Parathyroid adenoma (tissue), 2 donors: ENCODE measurements at regions not wholly inside any gene's neighbourhood (a gene's known extent, or its start where the extent isn't known, plus 50 kb on each side); places are given as distances from the start of the nearest gene placed in this dataset.

Experiments used
- H2AFZ ChIP-seq: fragments of 300-600 bp; sonication (generic); one replicate; pipeline ENCODE4 v1.7.0; 2017; ENCODE audit warnings: antibody characterized with exemption, mild to moderate bottlenecking
- H3K27ac ChIP-seq: fragments of 300-600 bp; sonication (generic); one replicate; pipeline ENCODE4 v1.7.0; 2017
- H3K27me3 ChIP-seq: fragments of 300-600 bp; sonication (generic); one replicate; pipeline ENCODE4 v1.7.0; 2017; ENCODE audit warnings: low read length; ENCODE audit not compliant: control insufficient read depth, insufficient read depth
- H3K36me3 ChIP-seq: fragments of 300-600 bp; sonication (generic); one replicate; pipeline ENCODE4 v1.7.0; 2017; ENCODE audit warnings: low read length; ENCODE audit not compliant: control insufficient read depth, insufficient read depth
- H3K4me1 ChIP-seq: fragments of 300-600 bp; sonication (generic); one replicate; pipeline ENCODE4 v1.7.0; 2017; ENCODE audit warnings: control low read depth
- H3K4me2 ChIP-seq: fragments of 300-600 bp; sonication (generic); one replicate; pipeline ENCODE4 v1.7.0; 2017; ENCODE audit warnings: low read length
- H3K4me3 ChIP-seq: fragments of 300-600 bp; sonication (generic); one replicate; pipeline ENCODE4 v1.7.0; 2017; ENCODE audit warnings: low read depth, low read length
- H3K79me2 ChIP-seq: fragments of 300-600 bp; sonication (generic); one replicate; pipeline ENCODE4 v1.7.0; 2017; ENCODE audit warnings: control low read depth
- H3K9ac ChIP-seq: fragments of 300-600 bp; sonication (generic); one replicate; pipeline ENCODE4 v1.7.0; 2017; ENCODE audit warnings: mild to moderate bottlenecking
- H3K9me3 ChIP-seq: fragments of 300-600 bp; sonication (generic); one replicate; pipeline ENCODE4 v1.7.0; 2017; ENCODE audit warnings: low read length; ENCODE audit not compliant: control insufficient read depth
- CTCF ChIP-seq: fragments of 300-600 bp; sonication (generic); IDR thresholded peaks from one replicate; pipeline ENCODE4 v1.7.0; 2017; ENCODE audit warnings: antibody characterized with exemption, mild to moderate bottlenecking
- donor health status: primary hyperparathyroidism.

- no peak overlapping the region for H3K27ac ChIP-seq
- no peaks in the 10 kb centered on the region for H3K27me3 ChIP-seq
- H3K36me3 ChIP-seq = no peaks in the 10 kb centered on the region
- H3K4me2 ChIP-seq = no peak overlapping the region
- H3K9ac ChIP-seq = no peak overlapping the region
- H3K9me3 ChIP-seq = no peaks in the 10 kb centered on the region
- H2AFZ ChIP-seq = no peak overlapping the region
- no peak for TF ChIP-seq CTCF
- no peak overlapping the region for H3K4me3 ChIP-seq
- no peaks in the 10 kb centered on the region for H3K4me1 ChIP-seq
- H3K79me2 ChIP-seq = no peaks in the 10 kb centered on the region
Measured at GRCh38 chr13:103276775-103277498, 210.7 kb upstream of the SLC10A2 start.

GRCh38 chr13:103275722-103276121, 209.5 kb upstream of the SLC10A2 start:
- H3K79me2 ChIP-seq = no peaks in the 10 kb centered on the region
- H3K4me1 ChIP-seq = no peaks in the 10 kb centered on the region
- H3K9ac ChIP-seq = no peak overlapping the region
- H3K36me3 ChIP-seq = no peaks in the 10 kb centered on the region
- no peak overlapping the region for H3K27ac ChIP-seq
- H3K4me3 ChIP-seq = no peak overlapping the region
- TF ChIP-seq CTCF = no peak
- H3K4me2 ChIP-seq = peak overlapping the region; percentile 37
- no peak overlapping the region for H2AFZ ChIP-seq
- no peaks in the 10 kb centered on the region for H3K9me3 ChIP-seq
- no peaks in the 10 kb centered on the region for H3K27me3 ChIP-seq

GRCh38 chr13:103275081-103275480, 208.9 kb upstream of the SLC10A2 start:
- H2AFZ ChIP-seq = no peak overlapping the region
- H3K4me1 ChIP-seq = no peaks in the 10 kb centered on the region
- no peaks in the 10 kb centered on the region for H3K79me2 ChIP-seq
- H3K4me2 ChIP-seq = no peak overlapping the region
- no peak for TF ChIP-seq CTCF
- no peaks in the 10 kb centered on the region for H3K27me3 ChIP-seq
- H3K27ac ChIP-seq = no peak overlapping the region
- no peak overlapping the region for H3K9ac ChIP-seq
- H3K4me3 ChIP-seq = no peak overlapping the region
- H3K9me3 ChIP-seq = no peaks in the 10 kb centered on the region
- no peaks in the 10 kb centered on the region for H3K36me3 ChIP-seq

- Histone ChIP-seq H3K79me2 (no peaks in the 10 kb centered on the region), H3K36me3 (no peaks in the 10 kb centered on the region), H3K27ac (no peak overlapping the region), H3K9me3 (no peaks in the 10 kb centered on the region), H2AFZ (no peak overlapping the region), H3K4me1 (no peaks in the 10 kb centered on the region), H3K9ac (no peak overlapping the region), H3K4me3 (no peak overlapping the region), H3K4me2 (no peak overlapping the region), H3K27me3 (no peaks in the 10 kb centered on the region)
- TF ChIP-seq CTCF = no peak
Measured at GRCh38 chr13:103273825-103274224, 207.6 kb upstream of the SLC10A2 start.

GRCh38 chr13:103272770-103273169, 206.6 kb upstream of the SLC10A2 start:
- no peak overlapping the region for H3K9ac ChIP-seq
- no peaks in the 10 kb centered on the region for H3K27me3 ChIP-seq
- no peak overlapping the region for H2AFZ ChIP-seq
- H3K79me2 ChIP-seq = no peaks in the 10 kb centered on the region
- H3K36me3 ChIP-seq = no peaks in the 10 kb centered on the region
- H3K4me2 ChIP-seq = no peak overlapping the region
- H3K9me3 ChIP-seq = no peaks in the 10 kb centered on the region
- H3K4me1 ChIP-seq = no peaks in the 10 kb centered on the region
- no peak for TF ChIP-seq CTCF
- no peak overlapping the region for H3K27ac ChIP-seq
- H3K4me3 ChIP-seq = no peak overlapping the region
